ENCODE measurements at regions not wholly inside any gene's neighbourhood (a gene's known extent, or its start where the extent isn't known, plus 50 kb on each side); places are given as distances from the start of the nearest gene placed in this dataset.

- TF ChIP-seq EZH2 (IDR thresholded peaks at IDR 0.05; ENCODE audit: insufficient read depth, poor library complexity, severe bottlenecking) (no peak), EZH2phosphoT487 (IDR thresholded peaks at IDR 0.05; ENCODE audit: insufficient read depth, low read depth) (no peak)
Observed at GRCh38 chr12:126232711-126233110, 1167.5 kb downstream of the AACS start.

All from GM23248 (cell line).